Skeletal muscle satellite cell (primary cell): ENCODE measurements at regions not wholly inside any gene's neighbourhood (a gene's known extent, or its start where the extent isn't known, plus 50 kb on each side); places are given as distances from the start of the nearest gene placed in this dataset.
"Not testable (repeated sequence)": the region's sequence is repeated elsewhere in the genome, so short reads cannot be mapped to it uniquely, and the experiment has no call there.

ENCODE experiments used
- H3K27me3 ChIP-seq: 2 replicates; pipeline ENCODE4 v1.7.0; 2013; ENCODE audit warnings: low read length; ENCODE audit not compliant: control insufficient read depth, insufficient read depth
- H3K36me3 ChIP-seq: 2 replicates; pipeline ENCODE4 v1.7.0; 2013; ENCODE audit warnings: mild to moderate bottlenecking, control low read depth, low read length; ENCODE audit not compliant: insufficient read depth
- H3K4me1 ChIP-seq: 2 replicates; pipeline ENCODE4 v1.7.0; 2013; ENCODE audit warnings: low read length; ENCODE audit not compliant: control insufficient read depth, insufficient read depth
- H3K4me2 ChIP-seq: 2 replicates; pipeline ENCODE4 v1.7.0; 2013; ENCODE audit warnings: mild to moderate bottlenecking, low read length
- H3K4me3 ChIP-seq: 2 replicates; pipeline ENCODE4 v1.7.0; 2013; ENCODE audit warnings: low read length
- H3K9ac ChIP-seq: 2 replicates; pipeline ENCODE4 v1.7.0; 2013; ENCODE audit warnings: mild to moderate bottlenecking, low read depth, low read length, moderate library complexity
- H3K9me3 ChIP-seq: replicated peaks from 2 replicates; pipeline ENCODE4 v1.7.0; 2013; ENCODE audit warnings: mild to moderate bottlenecking, control low read depth, low read length

GRCh38 chr2:192390401-192390800 is 195.7 kb upstream of the TMEFF2 start:
- Histone ChIP-seq H3K27me3 (no peaks in the 10 kb centered on the region), H3K4me2 (no peak overlapping the region), H3K4me1 (no peaks in the 10 kb centered on the region), H3K4me3 (no peak overlapping the region), H3K36me3 (no peaks in the 10 kb centered on the region), H3K9ac (no peak overlapping the region), H3K9me3 (no peaks in the 10 kb centered on the region)

GRCh38 chr2:192384191-192384590 is 189.5 kb upstream of the TMEFF2 start:
- H3K4me1 ChIP-seq, H3K9me3 ChIP-seq, H3K4me2 ChIP-seq, H3K9ac ChIP-seq, H3K4me3 ChIP-seq, H3K36me3 ChIP-seq, H3K27me3 ChIP-seq: not testable (repeated sequence)

- no peaks in the 10 kb centered on the region for H3K36me3 ChIP-seq
- no peak overlapping the region for H3K9ac ChIP-seq
- no peak overlapping the region for H3K4me3 ChIP-seq
- H3K9me3 ChIP-seq = no peaks in the 10 kb centered on the region
- H3K4me2 ChIP-seq = no peak overlapping the region
- H3K27me3 ChIP-seq = no peaks in the 10 kb centered on the region
- no peaks in the 10 kb centered on the region for H3K4me1 ChIP-seq
Measured at GRCh38 chr2:192381082-192381481, 186.3 kb upstream of the TMEFF2 start.

- Histone ChIP-seq H3K9ac (no peak overlapping the region), H3K27me3 (no peaks in the 10 kb centered on the region), H3K9me3 (no peaks in the 10 kb centered on the region), H3K4me1 (no peaks in the 10 kb centered on the region), H3K4me3 (no peak overlapping the region), H3K4me2 (no peak overlapping the region), H3K36me3 (no peaks in the 10 kb centered on the region)
Measured at GRCh38 chr2:192379736-192380135, 185.0 kb upstream of the TMEFF2 start.

DNA sequence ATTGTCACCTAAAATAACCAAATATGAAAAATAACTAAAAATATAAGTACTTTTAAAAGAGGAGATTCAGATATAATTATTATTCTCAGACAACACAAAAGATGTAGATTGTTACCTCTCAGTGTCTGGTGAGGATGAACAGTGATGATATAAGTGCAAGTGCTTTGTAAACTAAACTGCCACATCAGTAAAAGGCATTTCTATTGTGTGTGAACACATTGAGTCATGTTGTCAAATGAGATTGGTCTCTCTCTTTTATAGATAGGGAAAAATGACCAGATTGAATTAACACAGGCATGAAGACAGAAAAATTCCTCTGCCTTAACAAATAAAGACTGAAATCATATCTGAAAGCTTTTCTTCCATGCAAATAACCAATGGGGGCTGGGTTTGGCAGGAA is 182.4 kb upstream of the TMEFF2 start:
- Histone ChIP-seq H3K4me1 (no peaks in the 10 kb centered on the region), H3K4me3 (no peak overlapping the region), H3K9me3 (no peaks in the 10 kb centered on the region), H3K9ac (no peak overlapping the region), H3K4me2 (no peak overlapping the region), H3K36me3 (no peaks in the 10 kb centered on the region), H3K27me3 (no peaks in the 10 kb centered on the region)

GRCh38 chr2:192373754-192374153 is 179.0 kb upstream of the TMEFF2 start:
- Histone ChIP-seq H3K9ac (no peak overlapping the region), H3K4me3 (no peak overlapping the region), H3K4me1 (no peaks in the 10 kb centered on the region), H3K27me3 (no peaks in the 10 kb centered on the region), H3K9me3 (no peaks in the 10 kb centered on the region), H3K4me2 (no peak overlapping the region), H3K36me3 (no peaks in the 10 kb centered on the region)

- H3K4me2 ChIP-seq = no peak overlapping the region
- H3K9me3 ChIP-seq = no peaks in the 10 kb centered on the region
- no peaks in the 10 kb centered on the region for H3K4me1 ChIP-seq
- no peaks in the 10 kb centered on the region for H3K27me3 ChIP-seq
- no peak overlapping the region for H3K9ac ChIP-seq
- no peak overlapping the region for H3K4me3 ChIP-seq
- no peaks in the 10 kb centered on the region for H3K36me3 ChIP-seq
Measured at GRCh38 chr2:192373221-192373620, 178.5 kb upstream of the TMEFF2 start.

DNA sequence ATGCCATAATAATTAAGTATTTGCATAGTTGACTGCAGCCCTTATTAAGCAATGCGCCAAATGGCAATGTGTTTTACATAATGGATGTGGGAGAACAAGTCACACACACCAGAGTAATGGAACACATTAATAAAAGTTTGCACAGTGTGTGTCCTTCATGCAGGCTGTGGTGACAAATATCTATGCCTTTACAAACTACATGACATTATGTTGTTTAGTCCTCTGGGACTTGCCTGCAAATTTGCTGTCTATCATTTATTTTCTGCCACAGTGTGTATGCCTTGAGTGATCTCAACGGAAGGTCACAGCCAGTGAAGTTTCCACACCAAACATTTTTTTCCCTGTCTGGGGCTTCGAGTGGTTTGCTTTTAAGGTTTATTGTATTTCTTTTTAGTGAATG is 175.2 kb upstream of the TMEFF2 start:
- Histone ChIP-seq H3K27me3 (no peaks in the 10 kb centered on the region), H3K4me3 (no peak overlapping the region), H3K36me3 (no peaks in the 10 kb centered on the region), H3K4me2 (no peak overlapping the region), H3K9me3 (no peaks in the 10 kb centered on the region), H3K4me1 (no peaks in the 10 kb centered on the region), H3K9ac (no peak overlapping the region)

GRCh38 chr2:192357217-192357616 is 162.5 kb upstream of the TMEFF2 start:
- Histone ChIP-seq H3K27me3 (no peaks in the 10 kb centered on the region), H3K4me1 (no peaks in the 10 kb centered on the region), H3K4me2 (no peak overlapping the region), H3K9ac (no peak overlapping the region), H3K9me3 (no peaks in the 10 kb centered on the region), H3K36me3 (no peaks in the 10 kb centered on the region), H3K4me3 (no peak overlapping the region)

DNA sequence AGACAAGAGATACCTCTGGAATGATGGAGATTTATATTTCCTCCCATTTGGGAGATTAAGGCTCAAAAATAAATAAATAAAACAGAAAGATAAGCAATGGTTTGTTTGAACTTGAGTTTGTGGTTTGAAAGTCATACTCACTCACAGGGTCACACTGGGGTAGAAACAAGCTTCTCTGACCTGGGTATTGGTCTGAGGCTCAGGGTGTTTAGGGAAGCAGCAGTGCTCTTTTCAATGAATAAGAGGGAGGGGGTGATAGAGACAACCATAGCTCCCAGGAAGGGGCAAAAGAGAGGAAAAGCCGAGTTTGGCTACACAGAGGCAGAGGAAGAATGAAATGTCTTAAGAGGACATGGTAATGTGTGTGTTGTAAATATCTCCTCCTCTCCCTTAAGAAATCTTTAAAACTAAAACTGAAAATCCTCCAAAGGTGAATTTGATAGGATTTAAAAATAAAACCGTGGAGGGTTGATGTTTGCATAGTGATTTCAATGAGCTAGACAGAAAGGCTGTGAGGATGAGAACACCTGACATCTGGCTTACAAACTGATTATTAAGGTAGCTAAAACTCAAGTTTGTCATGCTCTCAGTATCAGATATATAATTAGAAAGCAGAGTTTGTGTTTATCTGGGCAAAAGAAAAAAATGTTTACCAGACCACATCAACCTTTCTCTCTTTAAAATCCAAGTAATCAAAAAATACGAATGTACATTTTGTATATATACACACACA is 159.9 kb upstream of the TMEFF2 start:
- Histone ChIP-seq H3K4me1 (no peaks in the 10 kb centered on the region), H3K9me3 (no peaks in the 10 kb centered on the region), H3K4me3 (no peak overlapping the region), H3K36me3 (no peaks in the 10 kb centered on the region), H3K27me3 (no peaks in the 10 kb centered on the region), H3K9ac (no peak overlapping the region), H3K4me2 (no peak overlapping the region)

DNA sequence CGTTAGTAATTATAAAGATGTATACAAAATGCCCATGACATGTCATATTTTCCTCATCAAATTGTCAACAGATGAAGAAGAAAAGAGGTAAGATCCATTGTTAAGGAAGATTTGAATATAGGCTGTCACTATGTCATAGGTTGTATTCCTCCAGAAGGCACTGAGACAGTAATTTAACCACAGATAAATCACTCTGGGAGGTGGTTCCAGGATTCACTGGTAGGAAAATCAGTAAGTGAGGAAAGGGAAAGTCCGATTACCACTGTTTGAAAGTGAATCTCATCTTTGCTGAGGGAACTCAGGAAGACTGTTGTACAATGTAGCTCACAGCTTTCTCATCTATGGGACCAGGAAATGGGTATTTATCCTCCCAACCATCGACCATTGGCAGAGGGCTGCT is 152.8 kb upstream of the TMEFF2 start:
- Histone ChIP-seq H3K9me3 (no peaks in the 10 kb centered on the region), H3K36me3 (no peaks in the 10 kb centered on the region), H3K4me3 (no peak overlapping the region), H3K27me3 (no peaks in the 10 kb centered on the region), H3K4me2 (no peak overlapping the region), H3K9ac (no peak overlapping the region), H3K4me1 (no peaks in the 10 kb centered on the region)

- Histone ChIP-seq H3K9ac (no peak overlapping the region), H3K4me3 (no peak overlapping the region), H3K36me3 (no peaks in the 10 kb centered on the region), H3K27me3 (no peaks in the 10 kb centered on the region), H3K4me1 (no peaks in the 10 kb centered on the region), H3K9me3 (no peaks in the 10 kb centered on the region), H3K4me2 (no peak overlapping the region)
Measured at GRCh38 chr2:192345287-192345686, 150.6 kb upstream of the TMEFF2 start.
